PC-9 (cell line): ENCODE measurements at regions not wholly inside any gene's neighbourhood (a gene's known extent, or its start where the extent isn't known, plus 50 kb on each side); places are given as distances from the start of the nearest gene placed in this dataset.

Experiments used
- BruUV-seq: library from RNA; stranded (reverse); fragments of 400-500 nt; replicated peaks from 2 replicates; lab custom pipeline; 2021; lab: Mats Ljungman, UMichigan
- CTCF ChIA-PET: fragments of 300-600 bp; sonication (Branson Sonifier 250); formaldehyde crosslinking; loops from one replicate; lab custom pipeline; 2022; ENCODE audit warnings: antibody characterized with exemption; lab: Charles Lee
- POLR2A ChIA-PET: fragments of 300-600 bp; sonication (Branson Sonifier 250); formaldehyde crosslinking; loops from one replicate; lab custom pipeline; 2022; ENCODE audit warnings: antibody characterized with exemption; ENCODE audit not compliant: unreplicated experiment; lab: Charles Lee
- DNase-seq, 2 experiments: peaks; one replicate each; pipeline versions ENCODE4 v3.0.0 to v3.0.0-alpha.2; 2015 to 2022; ENCODE audit warnings: mixed read lengths in 1 of 2
- H2AFZ ChIP-seq: fragments of 200-600 bp; sonication (generic); 2 replicates; pipeline ENCODE4 v1.8.1; 2017; ENCODE audit warnings: antibody characterized with exemption
- H3F3A ChIP-seq: fragments of 200-600 bp; sonication (generic); 2 replicates; pipeline ENCODE4 v1.8.1; 2017; ENCODE audit warnings: antibody characterized with exemption, mild to moderate bottlenecking, low read depth; ENCODE audit not compliant: insufficient read depth
- H3K27ac ChIP-seq: fragments of 200-600 bp; sonication (generic); 2 replicates; pipeline ENCODE4 v1.6.1; 2016; ENCODE audit warnings: mixed run types
- H3K27me3 ChIP-seq: fragments of 200-600 bp; sonication (generic); 2 replicates; pipeline ENCODE4 v1.6.1; 2016; ENCODE audit warnings: low read depth, mixed run types; ENCODE audit not compliant: insufficient read depth
- H3K36me3 ChIP-seq: fragments of 200-600 bp; sonication (generic); 2 replicates; pipeline ENCODE4 v1.6.1; 2016; ENCODE audit warnings: low read depth, mixed run types
- H3K4me1 ChIP-seq: fragments of 200-600 bp; sonication (generic); replicated peaks from 2 replicates; pipeline ENCODE4 v1.6.1; 2016; ENCODE audit warnings: mixed run types; ENCODE audit not compliant: insufficient read depth
- H3K4me2 ChIP-seq: fragments of 200-600 bp; sonication (generic); 2 replicates; pipeline ENCODE4 v1.6.1; 2017; ENCODE audit warnings: mixed run types
- H3K4me3 ChIP-seq: fragments of 200-600 bp; sonication (generic); 2 replicates; pipeline ENCODE4 v1.6.1; 2016; ENCODE audit warnings: mixed run types
- H3K79me2 ChIP-seq: fragments of 200-600 bp; sonication (generic); 2 replicates; pipeline ENCODE4 v1.6.1; 2017; ENCODE audit warnings: low read depth, mixed run types
- H3K9me2 ChIP-seq: fragments of 200-600 bp; sonication (generic); 2 replicates; pipeline ENCODE4 v1.8.1; 2017; ENCODE audit warnings: mild to moderate bottlenecking; ENCODE audit not compliant: insufficient read depth
- H3K9me3 ChIP-seq: fragments of 200-600 bp; sonication (generic); 2 replicates; pipeline ENCODE4 v1.8.1; 2016; ENCODE audit warnings: low read depth; ENCODE audit not compliant: insufficient read depth
- H4K20me1 ChIP-seq: fragments of 200-600 bp; sonication (generic); 2 replicates; pipeline ENCODE4 v1.8.1; 2017; ENCODE audit not compliant: insufficient read depth
- EZH2 ChIP-seq: fragments of 200-600 bp; sonication (generic); IDR thresholded peaks from 2 replicates; pipeline ENCODE4 v1.8.0; 2017; ENCODE audit warnings: antibody characterized with exemption, low read depth
- intact Hi-C: fragments of 100-400 bp; cut with micrococcal nuclease; formaldehyde crosslinking; loops from one replicate; pipeline ENCODE4 v1.10.0; 2022; ENCODE audit not compliant: unreplicated experiment
- TF ChIP-seq, protein P1 (sequence below): fragments of 200-600 bp; sonication (generic); conservative IDR thresholded peaks from 2 replicates; pipeline ENCODE4 v1.6.1; 2017; ENCODE audit warnings: mixed run types, antibody characterized with exemption, mild to moderate bottlenecking, moderate library complexity

DNA sequence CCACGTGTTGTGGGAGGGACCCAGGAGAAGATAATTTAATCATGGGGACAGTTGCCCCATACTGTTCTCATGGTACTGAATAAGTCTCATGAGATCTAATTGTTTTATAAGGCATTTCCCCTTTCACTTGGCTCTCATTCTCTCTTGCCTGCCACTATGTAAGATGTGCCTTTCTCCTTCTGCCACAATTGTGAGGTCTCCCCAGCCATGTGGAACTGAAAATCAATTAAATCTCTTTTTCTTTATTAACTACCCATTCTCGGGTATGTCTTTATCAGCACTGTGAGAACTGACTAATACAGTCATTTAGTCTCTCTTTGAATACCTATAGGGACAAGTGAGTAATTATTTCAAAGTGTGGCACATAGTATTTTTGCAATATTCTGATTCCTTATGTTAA is 269.2 kb upstream of the SMARCA2 start:
- TF ChIP-seq, protein P1, sequence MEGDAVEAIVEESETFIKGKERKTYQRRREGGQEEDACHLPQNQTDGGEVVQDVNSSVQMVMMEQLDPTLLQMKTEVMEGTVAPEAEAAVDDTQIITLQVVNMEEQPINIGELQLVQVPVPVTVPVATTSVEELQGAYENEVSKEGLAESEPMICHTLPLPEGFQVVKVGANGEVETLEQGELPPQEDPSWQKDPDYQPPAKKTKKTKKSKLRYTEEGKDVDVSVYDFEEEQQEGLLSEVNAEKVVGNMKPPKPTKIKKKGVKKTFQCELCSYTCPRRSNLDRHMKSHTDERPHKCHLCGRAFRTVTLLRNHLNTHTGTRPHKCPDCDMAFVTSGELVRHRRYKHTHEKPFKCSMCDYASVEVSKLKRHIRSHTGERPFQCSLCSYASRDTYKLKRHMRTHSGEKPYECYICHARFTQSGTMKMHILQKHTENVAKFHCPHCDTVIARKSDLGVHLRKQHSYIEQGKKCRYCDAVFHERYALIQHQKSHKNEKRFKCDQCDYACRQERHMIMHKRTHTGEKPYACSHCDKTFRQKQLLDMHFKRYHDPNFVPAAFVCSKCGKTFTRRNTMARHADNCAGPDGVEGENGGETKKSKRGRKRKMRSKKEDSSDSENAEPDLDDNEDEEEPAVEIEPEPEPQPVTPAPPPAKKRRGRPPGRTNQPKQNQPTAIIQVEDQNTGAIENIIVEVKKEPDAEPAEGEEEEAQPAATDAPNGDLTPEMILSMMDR = no peak
- no peak for TF ChIP-seq EZH2
- Histone ChIP-seq H3K27me3 (no peaks in the 10 kb centered on the region), H3K4me3 (no peak overlapping the region), H3K9me3 (no peaks in the 10 kb centered on the region), H3K79me2 (no peaks in the 10 kb centered on the region), H3K27ac (no peak overlapping the region), H3K9me2 (no peaks in the 10 kb centered on the region), H3F3A (no peaks in the 10 kb centered on the region), H4K20me1 (no peaks in the 10 kb centered on the region), H3K4me1 (no peaks in the 10 kb centered on the region), H3K36me3 (no peaks in the 10 kb centered on the region), H2AFZ (no peak overlapping the region), H3K4me2 (no peak overlapping the region)
- ChIA-PET CTCF (no interaction called here), POLR2A (no interaction called here)
- no peak for DNase-seq
- BruUV-seq = no TSS peak
- intact Hi-C loops = no loop called here

GRCh38 chr9:1747417-1747967 is 267.7 kb upstream of the SMARCA2 start:
- H4K20me1 ChIP-seq = no peaks in the 10 kb centered on the region
- DNase-seq = no peak
- no peaks in the 10 kb centered on the region for H3K9me3 ChIP-seq
- H3K4me3 ChIP-seq = no peak overlapping the region
- intact Hi-C loops = no loop called here
- no peaks in the 10 kb centered on the region for H3F3A ChIP-seq
- H3K9me2 ChIP-seq = no peaks in the 10 kb centered on the region
- no peak overlapping the region for H3K4me2 ChIP-seq
- no TSS peak for BruUV-seq
- no peaks in the 10 kb centered on the region for H3K79me2 ChIP-seq
- TF ChIP-seq, protein P1 = no peak
- TF ChIP-seq EZH2 = no peak
- ChIA-PET POLR2A (no interaction called here), CTCF (no interaction called here)
- H3K36me3 ChIP-seq = no peaks in the 10 kb centered on the region
- H2AFZ ChIP-seq = no peak overlapping the region
- no peaks in the 10 kb centered on the region for H3K4me1 ChIP-seq
- H3K27ac ChIP-seq = no peak overlapping the region
- H3K27me3 ChIP-seq = no peaks in the 10 kb centered on the region

- H3K36me3 ChIP-seq = no peaks in the 10 kb centered on the region
- H3F3A ChIP-seq = no peaks in the 10 kb centered on the region
- no peaks in the 10 kb centered on the region for H3K27me3 ChIP-seq
- no peak overlapping the region for H3K27ac ChIP-seq
- H3K4me1 ChIP-seq = no peaks in the 10 kb centered on the region
- H3K4me2 ChIP-seq = no peak overlapping the region
- H3K9me3 ChIP-seq = no peaks in the 10 kb centered on the region
- H4K20me1 ChIP-seq = no peaks in the 10 kb centered on the region
- H3K9me2 ChIP-seq = no peaks in the 10 kb centered on the region
- POLR2A ChIA-PET = no interaction called here
- DNase-seq = no peak
- H3K79me2 ChIP-seq = no peaks in the 10 kb centered on the region
- TF ChIP-seq, protein P1 = no peak
- no peak for TF ChIP-seq EZH2
- H3K4me3 ChIP-seq = no peak overlapping the region
- CTCF ChIA-PET = no interaction called here
- intact Hi-C loops = no loop called here
- H2AFZ ChIP-seq = no peak overlapping the region
- no TSS peak for BruUV-seq
Measured at GRCh38 chr9:1748407-1748806, 266.7 kb upstream of the SMARCA2 start.
